ENCODE measurements at regions not wholly inside any gene's neighbourhood (a gene's known extent, or its start where the extent isn't known, plus 50 kb on each side); places are given as distances from the start of the nearest gene placed in this dataset.

DNA sequence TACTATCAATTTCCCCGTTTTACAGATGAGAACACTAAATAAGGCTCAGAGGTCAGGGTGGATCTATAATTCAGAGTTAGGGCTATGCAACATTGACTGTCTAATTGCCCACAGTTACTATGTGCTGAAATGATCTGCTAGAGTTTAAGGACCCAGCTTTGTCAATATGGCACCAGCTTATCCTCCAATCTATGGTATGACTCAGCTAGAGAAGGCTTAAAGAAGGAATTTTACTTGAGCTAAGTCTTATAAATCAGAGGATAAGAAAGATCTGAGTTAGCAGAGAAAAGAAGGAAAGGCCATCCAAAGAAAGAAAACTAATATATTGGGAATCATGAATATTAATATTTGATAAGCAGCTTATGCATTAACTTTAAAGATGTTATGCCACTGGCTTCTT, 78.1 kb downstream of the ASB9 start:
- H3K27me3 ChIP-seq: no peaks in the 10 kb centered on the region
- 76% methylated on average over 1 of the region's 1 CpG for WGBS (ENCODE audit: low lambda C conversion rate, missing lambda C conversion rate)
- no peak overlapping the region for H3K27ac ChIP-seq
- no peaks in the 10 kb centered on the region for H3K4me1 ChIP-seq (ENCODE audit: insufficient read depth)
- H3K9me3 ChIP-seq (ENCODE audit: low read depth): no peaks in the 10 kb centered on the region
- H3K79me2 ChIP-seq: no peaks in the 10 kb centered on the region
- H2AFZ ChIP-seq: no peak overlapping the region
- no peaks in the 10 kb centered on the region for H4K20me1 ChIP-seq (ENCODE audit: insufficient read depth, poor library complexity, severe bottlenecking)
- no peaks in the 10 kb centered on the region for H3K9me2 ChIP-seq (replicated peaks; ENCODE audit: insufficient read depth)
- no peak for DNase-seq (ENCODE audit: low spot score)
- H3K4me2 ChIP-seq: no peak overlapping the region
- TF ChIP-seq EZH2phosphoT487 (IDR thresholded peaks at IDR 0.05; ENCODE audit: low read depth, severe bottlenecking, unreplicated experiment) (no peak), CTCF (IDR thresholded peaks at IDR 0.05; ENCODE audit: poor library complexity) (no peak), EZH2 (IDR thresholded peaks at IDR 0.05; ENCODE audit: borderline replicate concordance) (no peak)
- H3K36me3 ChIP-seq (replicated peaks; ENCODE audit: insufficient read depth, low read depth): no peaks in the 10 kb centered on the region
- H3K4me3 ChIP-seq: no peak overlapping the region

DNA sequence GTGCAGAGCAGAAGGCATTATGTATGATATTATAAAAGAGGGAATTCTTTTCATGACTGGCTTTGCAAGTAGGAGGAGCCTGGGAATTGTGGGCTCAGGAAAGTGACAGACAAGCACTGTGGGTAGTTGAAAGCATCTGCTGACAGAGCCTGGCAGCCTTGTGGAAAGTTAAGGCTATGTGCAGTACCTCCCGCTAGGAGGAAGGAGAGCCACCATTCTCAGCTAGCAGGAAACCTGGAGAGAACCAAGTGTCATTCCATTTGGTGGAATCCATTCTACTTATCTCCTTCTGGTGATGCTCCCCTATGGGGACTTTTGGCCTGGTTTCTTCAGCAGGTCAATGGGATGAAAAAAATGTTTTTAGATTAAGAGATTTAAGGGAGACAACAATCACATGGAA, 81.8 kb downstream of the ASB9 start:
- H3K27me3 ChIP-seq: no peaks in the 10 kb centered on the region
- H3K27ac ChIP-seq: no peak overlapping the region
- TF ChIP-seq EZH2phosphoT487 (IDR thresholded peaks at IDR 0.05; ENCODE audit: low read depth, severe bottlenecking, unreplicated experiment): no peak
- no peak for TF ChIP-seq CTCF (IDR thresholded peaks at IDR 0.05; ENCODE audit: poor library complexity)
- TF ChIP-seq EZH2 (IDR thresholded peaks at IDR 0.05; ENCODE audit: borderline replicate concordance): no peak
- 56% methylated on average over 1 of the region's 1 CpG for WGBS (ENCODE audit: low lambda C conversion rate, missing lambda C conversion rate)
- H3K9me2 ChIP-seq (replicated peaks; ENCODE audit: insufficient read depth): no peaks in the 10 kb centered on the region
- no peak for DNase-seq (ENCODE audit: low spot score)
- no peak overlapping the region for H2AFZ ChIP-seq
- H4K20me1 ChIP-seq (ENCODE audit: insufficient read depth, poor library complexity, severe bottlenecking): no peaks in the 10 kb centered on the region
- H3K4me2 ChIP-seq: no peak overlapping the region
- no peaks in the 10 kb centered on the region for H3K36me3 ChIP-seq (replicated peaks; ENCODE audit: insufficient read depth, low read depth)
- H3K4me3 ChIP-seq: no peak overlapping the region
- H3K79me2 ChIP-seq: no peaks in the 10 kb centered on the region
- H3K4me1 ChIP-seq (ENCODE audit: insufficient read depth): no peaks in the 10 kb centered on the region
- no peaks in the 10 kb centered on the region for H3K9me3 ChIP-seq (ENCODE audit: low read depth)

- no peaks in the 10 kb centered on the region for H3K27me3 ChIP-seq
- no peaks in the 10 kb centered on the region for H3K36me3 ChIP-seq (replicated peaks; ENCODE audit: insufficient read depth, low read depth)
- no peak overlapping the region for H3K27ac ChIP-seq
- TF ChIP-seq EZH2 (IDR thresholded peaks at IDR 0.05; ENCODE audit: borderline replicate concordance) (no peak), CTCF (IDR thresholded peaks at IDR 0.05; ENCODE audit: poor library complexity) (no peak), EZH2phosphoT487 (IDR thresholded peaks at IDR 0.05; ENCODE audit: low read depth, severe bottlenecking, unreplicated experiment) (no peak)
- no peak for DNase-seq (ENCODE audit: low spot score)
- H3K4me1 ChIP-seq (ENCODE audit: insufficient read depth): no peaks in the 10 kb centered on the region
- no peak overlapping the region for H2AFZ ChIP-seq
- no peaks in the 10 kb centered on the region for H3K9me2 ChIP-seq (replicated peaks; ENCODE audit: insufficient read depth)
- WGBS (ENCODE audit: low lambda C conversion rate, missing lambda C conversion rate): 80% methylated on average over 3 of the region's 3 CpGs
- no peak overlapping the region for H3K4me2 ChIP-seq
- no peaks in the 10 kb centered on the region for H3K9me3 ChIP-seq (ENCODE audit: low read depth)
- H4K20me1 ChIP-seq (ENCODE audit: insufficient read depth, poor library complexity, severe bottlenecking): no peaks in the 10 kb centered on the region
- H3K79me2 ChIP-seq: no peaks in the 10 kb centered on the region
- H3K4me3 ChIP-seq: no peak overlapping the region
Measured at GRCh38 chrX:15177316-15177715, 92.6 kb downstream of the ASB9 start.

DNA sequence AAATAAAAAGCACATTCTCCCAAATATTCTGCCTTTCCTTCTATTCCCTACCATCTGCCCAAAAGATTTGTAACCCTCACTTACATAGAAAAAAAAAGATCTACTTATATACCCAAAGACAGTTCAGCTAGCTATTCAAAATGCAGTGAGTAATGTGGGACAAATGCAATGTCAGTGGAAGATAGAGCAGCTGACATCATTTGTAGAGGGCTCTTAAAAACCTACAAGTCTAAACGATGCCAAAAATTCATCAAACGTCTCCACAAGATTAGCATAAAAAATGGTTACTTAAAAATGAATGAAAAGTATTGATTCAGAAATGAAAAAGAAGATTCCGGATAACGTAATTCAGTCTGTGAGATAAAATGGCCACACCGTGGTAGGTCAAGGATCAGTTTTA, 96.5 kb downstream of the ASB9 start:
- H3K27ac ChIP-seq: no peak overlapping the region
- no peaks in the 10 kb centered on the region for H3K79me2 ChIP-seq
- H3K9me2 ChIP-seq (replicated peaks; ENCODE audit: insufficient read depth): no peaks in the 10 kb centered on the region
- TF ChIP-seq EZH2 (IDR thresholded peaks at IDR 0.05; ENCODE audit: borderline replicate concordance): no peak
- TF ChIP-seq EZH2phosphoT487 (IDR thresholded peaks at IDR 0.05; ENCODE audit: low read depth, severe bottlenecking, unreplicated experiment): no peak
- no peak for TF ChIP-seq CTCF (IDR thresholded peaks at IDR 0.05; ENCODE audit: poor library complexity)
- WGBS (ENCODE audit: low lambda C conversion rate, missing lambda C conversion rate): 73% methylated on average over 5 of the region's 5 CpGs
- no peaks in the 10 kb centered on the region for H4K20me1 ChIP-seq (ENCODE audit: insufficient read depth, poor library complexity, severe bottlenecking)
- H3K36me3 ChIP-seq (replicated peaks; ENCODE audit: insufficient read depth, low read depth): no peaks in the 10 kb centered on the region
- no peaks in the 10 kb centered on the region for H3K9me3 ChIP-seq (ENCODE audit: low read depth)
- DNase-seq (ENCODE audit: low spot score): no peak
- no peak overlapping the region for H3K4me3 ChIP-seq
- no peaks in the 10 kb centered on the region for H3K27me3 ChIP-seq
- H2AFZ ChIP-seq: no peak overlapping the region
- H3K4me2 ChIP-seq: no peak overlapping the region
- H3K4me1 ChIP-seq (ENCODE audit: insufficient read depth): no peaks in the 10 kb centered on the region
